Spleen (tissue), 11 donors: ENCODE measurements at regions not wholly inside any gene's neighbourhood (a gene's known extent, or its start where the extent isn't known, plus 50 kb on each side); places are given as distances from the start of the nearest gene placed in this dataset.

ENCODE experiments used
- DNase-seq: peaks from one replicate; pipeline ENCODE4 v3.0.0-alpha.2; 2020
- H3K27ac ChIP-seq, 8 donors: fragments of 200-600 bp; sonication (generic) in 7 of 8; 1 replicate in 4 of 8; 2 replicates in 4 of 8; pipeline versions ENCODE4 v1.5.0 to v1.8.0; 2016 to 2021; ENCODE audit warnings: inconsistent platforms in 4 of 8, mild to moderate bottlenecking in 4 of 8, moderate library complexity in 1 of 8
- H3K27me3 ChIP-seq, 7 donors: fragments of 200-600 bp; sonication (generic) in 6 of 7; replicated peaks in 1 of 7; 1 replicate in 4 of 7; 2 replicates in 3 of 7; pipeline versions ENCODE4 v1.5.0 to v1.8.0; 2016 to 2021; ENCODE audit warnings: inconsistent platforms in 3 of 7, mild to moderate bottlenecking in 1 of 7
- H3K36me3 ChIP-seq, 6 donors: fragments of 200-600 bp; sonication (generic) in 5 of 6; 1 replicate in 4 of 6; 2 replicates in 2 of 6; pipeline versions ENCODE4 v1.5.0 to v1.8.0; 2016 to 2021; ENCODE audit warnings: inconsistent platforms in 2 of 6
- H3K4me1 ChIP-seq, 6 donors: fragments of 200-600 bp; sonication (generic) in 5 of 6; 1 replicate in 3 of 6; 2 replicates in 3 of 6; pipeline versions ENCODE4 v1.5.0 to v1.8.0; 2016 to 2021; ENCODE audit warnings: inconsistent platforms in 3 of 6
- H3K4me3 ChIP-seq, 8 donors: fragments of 200-600 bp; sonication (generic) in 7 of 8; 1 replicate in 4 of 8; 2 replicates in 4 of 8; pipeline versions ENCODE4 v1.5.0 to v1.8.0; 2016 to 2021; ENCODE audit warnings: inconsistent platforms in 4 of 8, mild to moderate bottlenecking in 4 of 8, moderate library complexity in 2 of 8
- H3K9me3 ChIP-seq, 8 donors: fragments of 200-600 bp; sonication (generic) in 7 of 8; 1 replicate in 4 of 8; 2 replicates in 4 of 8; pipeline versions ENCODE4 v1.5.0 to v1.8.0; 2016 to 2021; ENCODE audit warnings: inconsistent platforms in 4 of 8
- POLR2A ChIP-seq, 3 donors: fragments of 450-650 bp; IDR thresholded peaks; one replicate each; pipeline ENCODE4 v1.5.1; 2017; ENCODE audit warnings: antibody characterized with exemption in 3 of 3, mild to moderate bottlenecking in 1 of 3
- POLR2AphosphoS5 ChIP-seq, 3 donors: sonication (generic); formaldehyde crosslinking; IDR thresholded peaks; one replicate each; pipeline ENCODE4 v1.5.1; 2017; ENCODE audit warnings: antibody characterized with exemption in 3 of 3
- WGBS, 5 donors: extraction: QIAGEN DNeasy Blood & Tissue Kit in 3 of 5; methylation state at CpG; one replicate each; pipeline versions ENCODE4 v1.1.5 to v1.1.7; 2013 to 2018; 5-methylcytosine and 5-hydroxymethylcytosine counted together
- intact Hi-C: fragments of 100-400 bp; cut with DNase I; formaldehyde crosslinking; loops from one replicate; pipeline ENCODE4 v1.15.0; 2023; ENCODE audit warnings: low total_unique reads
- TF ChIP-seq, protein P1 (sequence below), 11 experiments: fragments of 200-600 bp in 7 of 11; fragments of 450-650 bp in 4 of 11; sonication (generic) in 4 of 11; IDR thresholded peaks in 8 of 11; conservative IDR thresholded peaks in 3 of 11; 1 replicate in 7 of 11; 2 replicates in 4 of 11; pipeline versions ENCODE4 v1.4.0 to v1.8.0; 2016 to 2021; ENCODE audit warnings: antibody characterized with exemption in 11 of 11, inconsistent platforms in 4 of 11, mild to moderate bottlenecking in 1 of 11
- donor health status: healthy with polysubstance abuse.
- donor health status: DM: no; HTN: no; CAD: no; lungs with moderate emphysema.
- donor health status: DM: no; HTN: no; CAD: no.
- donor health status: Bipolar disorder and iron deficiency.
- donor health status: healthy.
- donor health status: DM: no; HTN: no; CAD: no.
- donor health status: DM: yes; HTN: yes; CAD: no.

DNA sequence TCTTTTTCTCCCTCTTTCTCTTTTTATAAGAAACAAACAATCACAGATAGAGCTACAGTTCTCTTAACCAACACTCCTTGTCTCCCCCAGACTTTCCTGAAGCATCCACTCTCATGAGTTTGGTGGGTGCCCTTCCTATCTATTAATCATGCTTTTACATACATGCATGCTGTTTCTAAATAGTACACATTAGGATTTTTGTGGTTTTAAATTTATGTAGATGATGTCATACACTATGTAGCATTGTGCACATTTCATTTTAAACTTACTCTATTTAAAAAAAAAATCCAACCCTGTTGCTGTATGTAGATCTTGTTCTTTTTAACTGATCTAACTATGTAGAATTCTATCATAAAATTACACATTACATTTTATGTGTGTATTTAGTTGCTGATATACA, 104.3 kb upstream of the MRPS22 start:
- intact Hi-C loops = no loop called here
- no peak overlapping the region for H3K27ac ChIP-seq
- H3K36me3 ChIP-seq = no peaks in the 10 kb centered on the region
- no peak overlapping the region for H3K4me3 ChIP-seq
- H3K9me3 ChIP-seq = no peaks in the 10 kb centered on the region
- peaks cover 0 to 21% (median 0%) of the 10 kb centered on the region in 7 donors for H3K27me3 ChIP-seq
- TF ChIP-seq, protein P1, sequence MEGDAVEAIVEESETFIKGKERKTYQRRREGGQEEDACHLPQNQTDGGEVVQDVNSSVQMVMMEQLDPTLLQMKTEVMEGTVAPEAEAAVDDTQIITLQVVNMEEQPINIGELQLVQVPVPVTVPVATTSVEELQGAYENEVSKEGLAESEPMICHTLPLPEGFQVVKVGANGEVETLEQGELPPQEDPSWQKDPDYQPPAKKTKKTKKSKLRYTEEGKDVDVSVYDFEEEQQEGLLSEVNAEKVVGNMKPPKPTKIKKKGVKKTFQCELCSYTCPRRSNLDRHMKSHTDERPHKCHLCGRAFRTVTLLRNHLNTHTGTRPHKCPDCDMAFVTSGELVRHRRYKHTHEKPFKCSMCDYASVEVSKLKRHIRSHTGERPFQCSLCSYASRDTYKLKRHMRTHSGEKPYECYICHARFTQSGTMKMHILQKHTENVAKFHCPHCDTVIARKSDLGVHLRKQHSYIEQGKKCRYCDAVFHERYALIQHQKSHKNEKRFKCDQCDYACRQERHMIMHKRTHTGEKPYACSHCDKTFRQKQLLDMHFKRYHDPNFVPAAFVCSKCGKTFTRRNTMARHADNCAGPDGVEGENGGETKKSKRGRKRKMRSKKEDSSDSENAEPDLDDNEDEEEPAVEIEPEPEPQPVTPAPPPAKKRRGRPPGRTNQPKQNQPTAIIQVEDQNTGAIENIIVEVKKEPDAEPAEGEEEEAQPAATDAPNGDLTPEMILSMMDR (IDR thresholded peaks at IDR 0.05 in 8 of 11, conservative IDR thresholded peaks at IDR 0.05 in 3 of 11) = no peak
- no peak for TF ChIP-seq POLR2AphosphoS5 (IDR thresholded peaks at IDR 0.05)
- TF ChIP-seq POLR2A (IDR thresholded peaks at IDR 0.05) = no peak
- H3K4me1 ChIP-seq = no peaks in the 10 kb centered on the region
- no peak for DNase-seq

DNA sequence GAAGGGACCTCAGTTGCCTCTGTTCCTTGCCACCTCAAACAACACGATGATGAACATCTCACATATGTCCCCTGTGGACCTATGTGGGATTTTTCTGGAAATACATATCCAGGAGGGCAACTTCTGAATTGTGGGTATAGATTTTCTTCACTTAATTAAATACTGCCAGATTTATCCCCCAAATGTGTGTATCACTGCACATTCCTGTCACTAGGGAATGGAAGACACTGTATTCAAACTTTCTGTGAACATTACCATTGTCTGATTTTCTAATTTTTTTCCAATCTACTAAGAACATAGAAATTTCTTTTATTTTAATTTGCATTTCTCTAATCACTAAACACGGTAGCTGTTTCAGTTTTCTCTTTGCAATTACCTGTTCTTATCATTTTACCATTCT, 102.0 kb upstream of the MRPS22 start:
- DNase-seq = no peak
- Histone ChIP-seq H3K27me3 (peaks cover 0 to 31% (median 0%) of the 10 kb centered on the region in 7 donors), H3K27ac (no peak overlapping the region), H3K4me3 (no peak overlapping the region), H3K9me3 (no peaks in the 10 kb centered on the region), H3K4me1 (no peaks in the 10 kb centered on the region), H3K36me3 (no peaks in the 10 kb centered on the region)
- no peak for TF ChIP-seq POLR2AphosphoS5 (IDR thresholded peaks at IDR 0.05)
- WGBS, 5 donors = 81 to 86% (median 83%) methylated on average over 2 of the region's 2 CpGs
- intact Hi-C loops = no loop called here

DNA sequence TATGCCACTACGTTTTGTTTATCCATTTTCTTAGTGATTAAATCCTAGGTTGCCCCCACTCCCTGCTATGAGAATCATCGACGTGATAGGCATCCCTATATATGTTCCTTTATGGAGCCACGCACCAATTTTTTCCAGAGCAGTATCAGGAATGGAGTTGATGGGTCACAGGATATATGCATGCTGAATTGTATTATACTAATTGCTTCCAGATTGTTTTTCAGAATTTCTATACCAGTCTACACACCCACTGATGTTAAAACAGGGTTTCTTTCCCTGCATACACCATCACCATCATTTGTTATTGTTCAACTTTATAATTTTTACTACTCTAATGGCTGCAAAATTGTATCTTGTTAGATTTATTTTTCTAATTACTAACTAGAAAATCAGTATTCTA, 100.1 kb upstream of the MRPS22 start:
- Histone ChIP-seq H3K9me3 (no peaks in the 10 kb centered on the region), H3K36me3 (no peaks in the 10 kb centered on the region), H3K4me3 (no peak overlapping the region), H3K27me3 (peaks cover 0 to 24% (median 0%) of the 10 kb centered on the region in 7 donors), H3K27ac (no peak overlapping the region), H3K4me1 (no peaks in the 10 kb centered on the region)
- TF ChIP-seq POLR2A (IDR thresholded peaks at IDR 0.05) = no peak
- TF ChIP-seq, protein P1 (IDR thresholded peaks at IDR 0.05 in 8 of 11, conservative IDR thresholded peaks at IDR 0.05 in 3 of 11) = no peak
- TF ChIP-seq POLR2AphosphoS5 (IDR thresholded peaks at IDR 0.05) = no peak
- no peak for DNase-seq
- intact Hi-C loops = no loop called here
- WGBS, 5 donors = 76 to 82% (median 79%) methylated on average over 4 of the region's 4 CpGs

DNA sequence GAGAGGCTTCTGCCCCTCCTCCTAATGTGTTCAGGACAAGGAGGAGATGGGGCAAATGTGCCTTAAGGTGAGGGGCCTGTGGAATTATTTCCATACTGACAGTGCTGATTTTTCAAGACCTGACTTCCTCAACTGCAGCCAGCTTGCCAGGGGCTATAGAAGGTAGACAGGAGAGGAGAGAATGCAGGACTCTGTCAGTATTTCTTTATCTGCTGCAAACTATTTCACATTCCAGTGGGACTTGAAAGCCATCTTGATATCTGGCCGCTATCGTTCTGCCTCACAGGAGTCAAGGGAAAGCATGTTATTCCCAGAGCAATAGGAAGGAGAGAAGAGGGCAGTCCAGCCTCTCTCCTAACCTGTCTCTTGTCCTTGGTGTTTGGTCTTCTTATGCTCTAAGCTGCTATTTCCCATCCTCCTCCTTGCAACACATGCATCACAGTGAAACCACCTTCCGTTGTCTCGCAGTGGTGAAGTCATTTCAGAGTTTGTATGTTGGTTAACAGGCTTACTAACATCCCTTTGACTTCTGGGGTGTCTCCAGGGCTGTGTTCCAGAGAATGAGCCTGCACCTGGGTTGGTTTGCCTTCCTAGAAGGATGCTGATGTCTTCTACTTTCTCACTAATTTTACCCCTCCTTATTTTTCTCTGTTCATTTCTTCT, 95.1 kb upstream of the MRPS22 start:
- DNase-seq = no peak
- Histone ChIP-seq H3K9me3 (no peaks in the 10 kb centered on the region), H3K36me3 (no peaks in the 10 kb centered on the region), H3K27ac (no peak overlapping the region), H3K4me1 (no peaks in the 10 kb centered on the region), H3K27me3 (peaks cover 0 to 10% (median 0%) of the 10 kb centered on the region in 7 donors), H3K4me3 (no peak overlapping the region)
- WGBS, 5 donors = 79 to 94% (median 88%) methylated on average over 4 of the region's 4 CpGs
- intact Hi-C loops = no loop called here
- TF ChIP-seq, protein P1 (IDR thresholded peaks at IDR 0.05 in 8 of 11, conservative IDR thresholded peaks at IDR 0.05 in 3 of 11) = no peak
- TF ChIP-seq POLR2A (IDR thresholded peaks at IDR 0.05) (no peak), POLR2AphosphoS5 (IDR thresholded peaks at IDR 0.05) (no peak)
